HEK293 (cell line): ENCODE measurements at regions not wholly inside any gene's neighbourhood (a gene's known extent, or its start where the extent isn't known, plus 50 kb on each side); places are given as distances from the start of the nearest gene placed in this dataset.

Experiments
- GFI1B ChIP-seq: fragments of 450-650 bp; formaldehyde crosslinking; IDR thresholded peaks from 2 replicates; pipeline ENCODE4 v1.5.1; 2016; ENCODE audit warnings: missing biosample characterization, missing genetic modification characterization
- GLIS2 ChIP-seq: fragments of 450-650 bp; formaldehyde crosslinking; IDR thresholded peaks from 2 replicates; pipeline ENCODE4 v1.5.1; 2016; ENCODE audit warnings: missing biosample characterization, missing genetic modification characterization
- ZBTB21 ChIP-seq: fragments of 450-650 bp; formaldehyde crosslinking; IDR thresholded peaks from 2 replicates; pipeline ENCODE4 v1.5.1; 2017; ENCODE audit warnings: missing biosample characterization, missing genetic modification characterization
- ZNF16 ChIP-seq: fragments of 450-650 bp; formaldehyde crosslinking; IDR thresholded peaks from 2 replicates; pipeline ENCODE4 v1.5.1; 2016; ENCODE audit warnings: low read depth, missing biosample characterization, missing genetic modification characterization
- ZNF585B ChIP-seq: fragments of 450-650 bp; formaldehyde crosslinking; IDR thresholded peaks from 2 replicates; pipeline ENCODE4 v1.5.1; 2016; ENCODE audit warnings: missing biosample characterization, missing genetic modification characterization
- ZNF629 ChIP-seq: fragments of 450-650 bp; formaldehyde crosslinking; IDR thresholded peaks from 2 replicates; pipeline ENCODE4 v1.5.1; 2017; ENCODE audit warnings: missing biosample characterization, missing genetic modification characterization
- ZNF701 ChIP-seq: fragments of 450-650 bp; formaldehyde crosslinking; IDR thresholded peaks from 2 replicates; pipeline ENCODE4 v1.5.1; 2016; ENCODE audit warnings: missing biosample characterization, missing genetic modification characterization
- ZNF785 ChIP-seq: fragments of 450-650 bp; formaldehyde crosslinking; IDR thresholded peaks from 2 replicates; pipeline ENCODE4 v1.5.1; 2016; ENCODE audit warnings: missing biosample characterization, missing genetic modification characterization
- ZNF791 ChIP-seq: fragments of 450-650 bp; formaldehyde crosslinking; IDR thresholded peaks from 2 replicates; pipeline ENCODE4 v1.5.1; 2016; ENCODE audit warnings: missing biosample characterization, missing genetic modification characterization
- TF ChIP-seq, protein P1 (sequence below): fragments of 450-650 bp; formaldehyde crosslinking; IDR thresholded peaks from 2 replicates; pipeline ENCODE4 v1.5.1; 2016; ENCODE audit warnings: missing biosample characterization, missing genetic modification characterization, borderline replicate concordance
- TF ChIP-seq, protein P2 (sequence below): fragments of 450-650 bp; formaldehyde crosslinking; IDR thresholded peaks from 2 replicates; pipeline ENCODE4 v1.5.1; 2016; ENCODE audit warnings: missing biosample characterization, missing genetic modification characterization
- TF ChIP-seq, protein P3 (sequence below): fragments of 450-650 bp; formaldehyde crosslinking; IDR thresholded peaks from 2 replicates; pipeline ENCODE4 v1.5.1; 2016; ENCODE audit warnings: missing biosample characterization, missing genetic modification characterization

DNA sequence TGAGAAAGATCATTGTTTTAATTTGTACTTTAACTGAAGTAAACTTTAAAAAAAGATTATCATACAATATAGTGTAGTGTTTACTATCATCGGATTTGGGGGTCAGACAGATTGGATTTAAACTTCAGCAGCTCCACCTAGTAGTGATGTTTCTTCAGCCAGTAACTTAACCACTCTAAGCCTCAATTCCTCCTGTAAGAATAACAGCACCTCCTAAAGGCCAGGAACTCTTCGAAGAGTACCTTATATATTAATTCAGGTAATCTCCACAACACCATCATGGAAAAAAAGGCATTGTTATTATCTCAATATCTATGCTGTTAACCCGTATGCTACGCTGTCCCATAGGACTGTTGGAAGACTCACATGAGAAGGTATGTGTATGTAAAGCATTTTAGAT lies 69.0 kb upstream of the DLGAP1 start:
- TF ChIP-seq, protein P1, sequence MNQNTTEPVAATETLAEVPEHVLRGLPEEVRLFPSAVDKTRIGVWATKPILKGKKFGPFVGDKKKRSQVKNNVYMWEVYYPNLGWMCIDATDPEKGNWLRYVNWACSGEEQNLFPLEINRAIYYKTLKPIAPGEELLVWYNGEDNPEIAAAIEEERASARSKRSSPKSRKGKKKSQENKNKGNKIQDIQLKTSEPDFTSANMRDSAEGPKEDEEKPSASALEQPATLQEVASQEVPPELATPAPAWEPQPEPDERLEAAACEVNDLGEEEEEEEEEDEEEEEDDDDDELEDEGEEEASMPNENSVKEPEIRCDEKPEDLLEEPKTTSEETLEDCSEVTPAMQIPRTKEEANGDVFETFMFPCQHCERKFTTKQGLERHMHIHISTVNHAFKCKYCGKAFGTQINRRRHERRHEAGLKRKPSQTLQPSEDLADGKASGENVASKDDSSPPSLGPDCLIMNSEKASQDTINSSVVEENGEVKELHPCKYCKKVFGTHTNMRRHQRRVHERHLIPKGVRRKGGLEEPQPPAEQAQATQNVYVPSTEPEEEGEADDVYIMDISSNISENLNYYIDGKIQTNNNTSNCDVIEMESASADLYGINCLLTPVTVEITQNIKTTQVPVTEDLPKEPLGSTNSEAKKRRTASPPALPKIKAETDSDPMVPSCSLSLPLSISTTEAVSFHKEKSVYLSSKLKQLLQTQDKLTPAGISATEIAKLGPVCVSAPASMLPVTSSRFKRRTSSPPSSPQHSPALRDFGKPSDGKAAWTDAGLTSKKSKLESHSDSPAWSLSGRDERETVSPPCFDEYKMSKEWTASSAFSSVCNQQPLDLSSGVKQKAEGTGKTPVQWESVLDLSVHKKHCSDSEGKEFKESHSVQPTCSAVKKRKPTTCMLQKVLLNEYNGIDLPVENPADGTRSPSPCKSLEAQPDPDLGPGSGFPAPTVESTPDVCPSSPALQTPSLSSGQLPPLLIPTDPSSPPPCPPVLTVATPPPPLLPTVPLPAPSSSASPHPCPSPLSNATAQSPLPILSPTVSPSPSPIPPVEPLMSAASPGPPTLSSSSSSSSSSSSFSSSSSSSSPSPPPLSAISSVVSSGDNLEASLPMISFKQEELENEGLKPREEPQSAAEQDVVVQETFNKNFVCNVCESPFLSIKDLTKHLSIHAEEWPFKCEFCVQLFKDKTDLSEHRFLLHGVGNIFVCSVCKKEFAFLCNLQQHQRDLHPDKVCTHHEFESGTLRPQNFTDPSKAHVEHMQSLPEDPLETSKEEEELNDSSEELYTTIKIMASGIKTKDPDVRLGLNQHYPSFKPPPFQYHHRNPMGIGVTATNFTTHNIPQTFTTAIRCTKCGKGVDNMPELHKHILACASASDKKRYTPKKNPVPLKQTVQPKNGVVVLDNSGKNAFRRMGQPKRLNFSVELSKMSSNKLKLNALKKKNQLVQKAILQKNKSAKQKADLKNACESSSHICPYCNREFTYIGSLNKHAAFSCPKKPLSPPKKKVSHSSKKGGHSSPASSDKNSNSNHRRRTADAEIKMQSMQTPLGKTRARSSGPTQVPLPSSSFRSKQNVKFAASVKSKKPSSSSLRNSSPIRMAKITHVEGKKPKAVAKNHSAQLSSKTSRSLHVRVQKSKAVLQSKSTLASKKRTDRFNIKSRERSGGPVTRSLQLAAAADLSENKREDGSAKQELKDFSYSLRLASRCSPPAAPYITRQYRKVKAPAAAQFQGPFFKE, result no peak
- TF ChIP-seq GLIS2 (no peak), ZNF785 (tag by site-specific recombination) (no peak), ZNF16 (tag by site-specific recombination) (no peak), ZNF585B (tag by site-specific recombination) (no peak), ZNF629 (tag by site-specific recombination) (no peak), GFI1B (no peak), ZNF791 (tag by site-specific recombination) (no peak), ZNF701 (tag by site-specific recombination) (no peak), ZBTB21 (no peak)
- TF ChIP-seq, protein P2, sequence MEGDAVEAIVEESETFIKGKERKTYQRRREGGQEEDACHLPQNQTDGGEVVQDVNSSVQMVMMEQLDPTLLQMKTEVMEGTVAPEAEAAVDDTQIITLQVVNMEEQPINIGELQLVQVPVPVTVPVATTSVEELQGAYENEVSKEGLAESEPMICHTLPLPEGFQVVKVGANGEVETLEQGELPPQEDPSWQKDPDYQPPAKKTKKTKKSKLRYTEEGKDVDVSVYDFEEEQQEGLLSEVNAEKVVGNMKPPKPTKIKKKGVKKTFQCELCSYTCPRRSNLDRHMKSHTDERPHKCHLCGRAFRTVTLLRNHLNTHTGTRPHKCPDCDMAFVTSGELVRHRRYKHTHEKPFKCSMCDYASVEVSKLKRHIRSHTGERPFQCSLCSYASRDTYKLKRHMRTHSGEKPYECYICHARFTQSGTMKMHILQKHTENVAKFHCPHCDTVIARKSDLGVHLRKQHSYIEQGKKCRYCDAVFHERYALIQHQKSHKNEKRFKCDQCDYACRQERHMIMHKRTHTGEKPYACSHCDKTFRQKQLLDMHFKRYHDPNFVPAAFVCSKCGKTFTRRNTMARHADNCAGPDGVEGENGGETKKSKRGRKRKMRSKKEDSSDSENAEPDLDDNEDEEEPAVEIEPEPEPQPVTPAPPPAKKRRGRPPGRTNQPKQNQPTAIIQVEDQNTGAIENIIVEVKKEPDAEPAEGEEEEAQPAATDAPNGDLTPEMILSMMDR, result no peak
- TF ChIP-seq, protein P3, sequence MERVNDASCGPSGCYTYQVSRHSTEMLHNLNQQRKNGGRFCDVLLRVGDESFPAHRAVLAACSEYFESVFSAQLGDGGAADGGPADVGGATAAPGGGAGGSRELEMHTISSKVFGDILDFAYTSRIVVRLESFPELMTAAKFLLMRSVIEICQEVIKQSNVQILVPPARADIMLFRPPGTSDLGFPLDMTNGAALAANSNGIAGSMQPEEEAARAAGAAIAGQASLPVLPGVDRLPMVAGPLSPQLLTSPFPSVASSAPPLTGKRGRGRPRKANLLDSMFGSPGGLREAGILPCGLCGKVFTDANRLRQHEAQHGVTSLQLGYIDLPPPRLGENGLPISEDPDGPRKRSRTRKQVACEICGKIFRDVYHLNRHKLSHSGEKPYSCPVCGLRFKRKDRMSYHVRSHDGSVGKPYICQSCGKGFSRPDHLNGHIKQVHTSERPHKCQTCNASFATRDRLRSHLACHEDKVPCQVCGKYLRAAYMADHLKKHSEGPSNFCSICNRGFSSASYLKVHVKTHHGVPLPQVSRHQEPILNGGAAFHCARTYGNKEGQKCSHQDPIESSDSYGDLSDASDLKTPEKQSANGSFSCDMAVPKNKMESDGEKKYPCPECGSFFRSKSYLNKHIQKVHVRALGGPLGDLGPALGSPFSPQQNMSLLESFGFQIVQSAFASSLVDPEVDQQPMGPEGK (tag by site-specific recombination), result no peak
